K562 (cell line): ENCODE measurements at regions not wholly inside any gene's neighbourhood (a gene's known extent, or its start where the extent isn't known, plus 50 kb on each side); places are given as distances from the start of the nearest gene placed in this dataset.

ENCODE experiments used
- KDM4B ChIP-seq, 2 experiments: fragments of 450-650 bp in 1 of 2; sonication (generic) in 1 of 2; IDR thresholded peaks; 2 replicates each; pipeline ENCODE4 v1.6.1; 2016 to 2017; ENCODE audit warnings: borderline replicate concordance in 2 of 2, antibody characterized with exemption in 1 of 2, low read depth in 1 of 2, mild to moderate bottlenecking in 1 of 2
- MYNN ChIP-seq, 2 experiments: sonication (generic); formaldehyde crosslinking in 1 of 2; IDR thresholded peaks; 2 replicates each; pipeline versions ENCODE4 v1.5.0 to v1.6.1; 2016 to 2020; ENCODE audit warnings: antibody characterized with exemption in 1 of 2, missing genetic modification reagents in 1 of 2
- NFYB ChIP-seq: IDR thresholded peaks from 2 replicates; pipeline ENCODE4 v1.6.1; 2011; ENCODE audit warnings: mild to moderate bottlenecking, moderate library complexity; ENCODE audit not compliant: insufficient read length; ENCODE audit errors: extremely low read depth
- NR3C1 ChIP-seq: sonication (generic); formaldehyde crosslinking; IDR thresholded peaks from 2 replicates; pipeline ENCODE4 v1.8.1; 2022; ENCODE audit warnings: missing genetic modification reagents
- POLR2AphosphoS5 ChIP-seq: IDR thresholded peaks from 2 replicates; pipeline ENCODE4 v1.6.1; 2011; ENCODE audit warnings: mild to moderate bottlenecking, low read depth, low read length, moderate library complexity; ENCODE audit not compliant: control insufficient read depth, insufficient read depth

- TF ChIP-seq KDM4B (IDR thresholded peaks at IDR 0.05; ENCODE audit: borderline replicate concordance in 2 of 2, low read depth in 1 of 2) (no peak), NFYB (no peak), MYNN (IDR thresholded peaks at IDR 0.05) (no peak), MYNN (CRISPR knock-in tag; IDR thresholded peaks at IDR 0.05) (no peak), NR3C1 (no peak), POLR2AphosphoS5 (no peak)
These were observed 329.7 kb upstream of the CNTNAP5 start for GRCh38 chr2:123695426-123695825.
